HG02885 (cell line): ENCODE measurements at regions not wholly inside any gene's neighbourhood (a gene's known extent, or its start where the extent isn't known, plus 50 kb on each side); places are given as distances from the start of the nearest gene placed in this dataset.
"Not testable (repeated sequence)": the region's sequence is repeated elsewhere in the genome, so short reads cannot be mapped to it uniquely, and the experiment has no call there.

Experiments used
- ATAC-seq: cut with Tn5 transposase; IDR thresholded peaks from one replicate; pipeline ENCODE4 v1.9.1; 2021; ENCODE audit warnings: mild to moderate bottlenecking; ENCODE audit not compliant: unreplicated experiment, poor library complexity

DNA sequence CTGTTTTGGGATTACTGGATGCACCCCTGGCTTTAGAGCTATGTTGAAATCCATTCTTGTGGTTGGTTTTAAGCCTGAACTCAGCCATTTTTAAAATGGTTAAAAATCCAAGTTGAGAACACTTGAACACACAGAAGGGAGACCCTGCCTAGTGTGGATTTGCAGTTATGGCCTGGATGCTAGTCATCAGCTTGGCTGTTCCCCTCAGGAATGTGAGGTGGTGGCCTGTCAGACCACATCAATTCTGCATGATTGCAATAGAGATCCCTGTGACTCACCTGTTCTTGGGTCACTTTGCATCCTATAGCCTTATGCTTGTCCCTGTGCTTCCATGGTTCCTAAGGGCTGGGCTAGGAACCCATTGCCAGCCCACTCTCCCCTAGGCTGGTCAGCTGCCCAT is 454.1 kb downstream of the ATP23 start:
- no peak for ATAC-seq

DNA sequence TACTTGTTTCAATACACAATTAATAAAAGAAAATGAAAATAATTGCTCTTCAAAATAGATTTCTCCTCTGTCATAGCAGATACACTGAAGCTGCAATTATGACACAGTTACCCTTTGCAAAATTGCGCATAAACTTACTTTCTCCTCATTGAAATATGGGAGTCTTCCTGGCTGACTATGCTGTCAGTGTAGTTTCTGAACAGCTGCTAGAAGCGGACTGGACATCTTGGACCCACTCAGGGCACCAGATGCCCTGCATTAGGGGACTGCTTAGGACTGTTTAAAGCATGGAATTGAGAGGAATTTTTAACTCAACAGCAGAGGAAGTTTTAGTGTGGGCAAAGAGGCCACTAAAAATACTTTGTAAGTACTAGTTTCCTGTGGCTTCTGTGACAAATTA is 454.9 kb downstream of the ATP23 start:
- ATAC-seq: no peak

DNA sequence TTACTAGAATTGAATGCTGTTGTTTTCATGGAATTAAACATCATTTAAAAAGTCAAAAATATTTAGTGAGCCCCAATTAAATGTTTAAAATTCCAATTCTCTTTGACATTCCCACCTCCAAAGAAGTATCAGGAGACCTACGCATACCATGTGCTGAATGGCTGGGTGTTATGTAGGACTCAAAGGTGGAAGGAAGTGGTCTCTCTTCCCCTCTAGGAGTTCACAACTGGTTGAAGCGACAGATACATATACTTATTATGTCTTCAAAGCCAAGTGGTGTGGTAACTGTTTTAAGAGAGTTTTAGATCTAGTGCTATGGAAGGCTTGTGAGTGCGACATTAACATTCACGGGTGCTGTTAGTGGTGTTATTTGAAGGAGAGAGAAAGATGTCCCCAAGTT is 464.0 kb downstream of the ATP23 start:
- ATAC-seq: no peak

DNA sequence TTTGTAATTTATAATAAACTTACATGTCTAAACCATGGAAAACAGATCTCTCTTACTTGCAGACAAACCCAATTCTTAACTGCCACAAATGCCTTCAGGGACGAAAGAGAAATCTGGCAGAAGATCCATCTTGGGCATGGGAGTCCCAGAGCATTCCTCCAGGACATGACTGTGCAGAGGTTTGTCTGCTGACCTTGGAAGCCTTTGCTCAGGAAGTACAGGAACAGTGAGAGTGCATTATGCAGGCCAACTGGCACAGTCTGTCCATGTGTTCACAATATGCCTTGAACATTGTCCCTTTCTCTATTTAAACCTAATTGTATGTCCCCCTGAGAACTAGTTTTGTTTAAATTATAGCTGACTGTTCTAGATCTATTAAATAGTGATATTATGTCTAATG is 467.1 kb downstream of the ATP23 start:
- ATAC-seq: no peak

DNA sequence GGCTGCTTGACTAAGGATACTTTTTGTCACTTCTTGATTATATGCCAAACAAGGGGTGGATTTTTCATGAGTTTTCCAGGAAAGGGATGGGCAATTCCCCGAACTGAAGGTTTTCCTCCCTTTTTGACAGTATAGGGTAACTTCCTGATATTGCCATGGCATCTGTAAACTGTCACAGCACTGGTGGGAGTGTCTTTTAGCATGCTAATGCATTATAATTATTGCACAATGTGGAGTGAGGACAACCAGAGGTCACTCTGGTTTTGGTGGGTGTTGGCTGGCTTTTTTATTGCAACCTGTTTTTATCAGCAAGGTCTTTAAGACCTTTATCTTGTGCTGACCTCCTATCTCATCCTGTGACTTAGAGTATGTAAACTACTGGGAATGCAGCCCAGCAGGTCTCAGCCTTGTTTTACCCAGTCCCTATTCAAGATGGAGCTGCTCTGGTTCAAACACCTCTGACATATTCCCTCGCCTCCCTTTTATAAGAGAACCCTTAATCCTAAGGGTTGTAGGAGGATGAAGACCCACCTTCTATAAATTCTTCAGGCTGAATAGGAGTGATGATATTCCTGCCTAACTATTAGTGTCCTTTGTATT is 471.2 kb downstream of the ATP23 start:
- no peak for ATAC-seq

DNA sequence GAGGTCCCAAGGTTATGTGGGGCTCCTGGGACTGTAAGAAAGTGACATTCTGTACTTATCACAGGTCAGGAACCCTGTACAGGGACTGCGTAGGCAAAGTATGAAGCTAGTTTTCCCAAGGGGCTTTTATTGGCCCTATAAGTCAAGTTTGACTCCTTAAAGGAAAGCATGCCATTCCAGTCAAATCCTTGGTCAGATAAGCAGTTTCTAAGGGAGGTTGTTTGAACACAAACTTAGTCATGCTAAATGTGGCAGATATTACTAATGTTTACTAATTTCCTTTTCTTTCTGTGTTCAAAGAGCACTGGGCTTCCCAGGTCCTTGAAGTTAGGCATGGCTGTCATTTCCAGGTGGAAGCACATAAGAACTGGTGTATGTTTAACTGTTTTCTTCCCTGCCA is 472.4 kb downstream of the ATP23 start:
- ATAC-seq: no peak

DNA sequence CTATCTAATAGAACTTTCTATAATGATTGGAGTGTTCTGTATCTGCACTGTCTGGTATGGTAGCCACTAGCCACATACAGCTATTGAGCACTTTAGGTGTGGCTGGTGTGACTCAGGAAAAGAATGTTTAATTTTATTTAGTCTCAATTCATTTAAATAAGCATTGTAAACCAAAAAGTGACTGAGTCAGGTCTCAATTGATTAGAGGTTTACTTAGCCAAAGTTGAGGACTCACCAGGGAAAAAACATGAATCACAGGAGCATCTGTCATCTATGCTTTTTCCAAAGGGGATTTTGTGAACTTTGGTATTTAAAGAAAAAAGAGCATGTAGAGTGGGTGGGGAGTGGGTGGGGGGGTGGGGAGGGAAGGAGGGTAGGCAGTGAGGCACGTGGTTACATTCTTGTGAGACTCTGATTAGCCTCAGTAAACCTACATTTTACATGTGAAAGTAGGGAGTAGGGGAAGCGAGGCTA is 473.1 kb downstream of the ATP23 start:
- no peak for ATAC-seq

DNA sequence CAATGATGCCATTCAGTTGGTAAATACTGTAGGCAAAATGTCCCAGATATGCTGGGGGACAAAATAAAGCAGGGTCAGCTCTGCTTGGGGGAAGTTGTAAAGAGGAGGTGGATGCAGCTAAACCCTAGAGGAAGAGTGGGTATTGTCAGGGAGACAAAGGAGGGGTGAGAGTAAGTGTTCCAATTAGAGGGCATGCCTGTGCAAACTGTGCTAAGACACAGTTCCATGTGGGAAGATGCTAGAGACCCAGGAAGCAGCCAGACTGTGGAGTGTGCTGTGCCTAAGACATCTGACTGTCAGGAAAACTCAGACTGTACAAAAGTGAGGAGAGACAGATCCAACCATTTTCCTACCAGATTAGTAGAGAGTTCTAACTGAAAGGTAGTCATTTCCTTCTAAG is 474.3 kb downstream of the ATP23 start:
- no peak for ATAC-seq

DNA sequence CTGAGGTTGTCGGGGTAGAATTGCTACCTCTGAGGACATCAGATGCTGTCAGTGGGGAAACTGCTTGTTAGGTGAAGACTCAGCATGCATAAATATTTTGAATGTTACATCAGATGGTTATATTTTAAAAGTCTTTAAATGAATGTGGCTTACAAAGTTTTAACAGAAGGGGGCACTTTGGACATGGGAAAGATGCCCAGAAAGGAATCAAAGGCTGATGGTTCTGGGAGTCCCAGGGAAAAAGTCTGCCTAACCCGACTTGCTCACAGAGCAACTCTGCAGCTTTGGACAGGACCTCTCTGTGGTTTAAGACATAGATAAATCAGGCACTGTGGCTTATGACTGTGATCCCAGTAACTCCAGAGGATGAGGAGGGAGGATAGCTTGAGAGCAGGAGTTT is 474.9 kb downstream of the ATP23 start:
- ATAC-seq: no peak

DNA sequence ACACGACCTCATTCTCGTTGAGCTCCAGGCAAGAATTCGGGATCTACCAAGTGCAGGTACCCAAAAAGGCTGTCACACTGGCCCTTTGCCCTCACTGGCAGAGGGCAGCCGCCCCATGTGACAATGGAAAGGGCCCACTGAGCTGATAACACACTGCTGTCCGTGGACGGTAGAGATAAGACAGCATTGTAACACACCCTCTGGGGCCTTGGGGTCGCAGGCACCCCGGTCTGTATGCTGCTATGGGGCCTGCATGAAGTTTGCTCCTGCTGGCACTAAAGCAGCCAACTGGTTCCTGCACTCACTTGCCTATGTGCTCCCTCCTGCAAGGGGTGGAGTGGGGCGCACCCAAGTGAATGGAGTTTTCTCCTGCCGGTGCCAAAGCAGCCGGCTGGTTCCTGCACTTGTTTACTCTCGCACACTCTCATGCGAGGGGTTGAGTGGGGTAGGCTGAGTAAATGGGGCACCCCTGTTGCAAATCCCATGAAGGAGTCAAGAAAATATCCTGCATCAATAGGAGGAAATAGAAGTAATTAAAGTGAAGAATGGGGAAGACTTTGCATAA is 477.9 kb downstream of the ATP23 start:
- no peak for ATAC-seq

DNA sequence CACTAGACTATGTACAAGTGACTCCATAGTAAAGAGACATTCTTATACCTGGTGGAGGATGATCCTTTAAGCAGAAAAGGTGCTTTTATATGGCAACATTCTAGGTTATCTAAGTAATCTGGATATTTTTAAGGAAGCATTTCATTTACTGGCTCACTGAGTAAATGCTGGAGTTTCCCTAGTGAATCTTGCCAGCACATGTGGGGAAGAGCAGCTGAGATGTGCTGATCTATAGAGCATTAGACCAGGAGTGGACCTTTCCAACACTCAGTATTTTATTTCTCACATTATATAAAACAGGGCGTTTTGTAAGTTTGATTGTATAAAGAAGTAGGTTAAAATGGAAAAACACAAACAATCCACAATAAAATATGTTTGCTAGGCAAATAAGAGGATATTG is 478.5 kb downstream of the ATP23 start:
- no peak for ATAC-seq

DNA sequence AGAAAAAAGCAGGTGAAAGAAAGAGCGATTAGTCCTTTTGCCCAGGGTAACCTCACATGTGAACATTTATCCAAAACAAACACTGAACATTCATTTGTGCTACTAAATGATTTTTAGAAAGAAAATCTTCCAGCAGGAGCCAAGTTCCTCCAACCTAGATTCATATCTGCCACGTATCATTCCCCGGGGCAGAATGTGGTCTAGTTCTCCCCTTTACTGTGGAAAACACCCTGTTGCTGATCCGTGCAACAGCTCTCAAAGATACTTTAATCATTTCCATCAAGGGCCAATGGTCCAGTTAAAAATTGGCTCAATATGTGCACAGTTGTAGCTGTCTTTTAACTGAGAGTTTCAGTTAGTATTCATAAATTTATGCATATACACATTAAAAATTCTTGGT is 479.1 kb downstream of the ATP23 start:
- ATAC-seq: no peak

DNA sequence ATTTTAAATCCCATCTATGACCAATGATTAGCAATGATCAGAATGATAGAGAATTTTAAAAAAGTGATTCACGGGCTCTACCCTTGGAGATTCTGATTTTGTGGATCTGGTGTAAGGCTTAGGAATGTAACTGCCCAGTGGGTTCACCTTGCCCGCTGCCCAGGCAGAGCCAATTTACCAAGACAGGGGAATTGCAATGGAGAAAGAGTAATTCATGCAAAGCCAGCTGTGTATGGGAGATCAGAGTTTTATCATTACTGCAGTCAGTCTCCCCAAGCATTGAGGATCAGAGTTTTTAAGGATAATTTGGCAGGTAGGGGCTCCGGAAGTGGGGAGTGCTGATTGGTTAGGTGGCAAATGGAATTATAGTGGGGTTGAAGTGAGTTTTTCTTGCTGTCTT is 480.6 kb downstream of the ATP23 start:
- ATAC-seq: no peak

DNA sequence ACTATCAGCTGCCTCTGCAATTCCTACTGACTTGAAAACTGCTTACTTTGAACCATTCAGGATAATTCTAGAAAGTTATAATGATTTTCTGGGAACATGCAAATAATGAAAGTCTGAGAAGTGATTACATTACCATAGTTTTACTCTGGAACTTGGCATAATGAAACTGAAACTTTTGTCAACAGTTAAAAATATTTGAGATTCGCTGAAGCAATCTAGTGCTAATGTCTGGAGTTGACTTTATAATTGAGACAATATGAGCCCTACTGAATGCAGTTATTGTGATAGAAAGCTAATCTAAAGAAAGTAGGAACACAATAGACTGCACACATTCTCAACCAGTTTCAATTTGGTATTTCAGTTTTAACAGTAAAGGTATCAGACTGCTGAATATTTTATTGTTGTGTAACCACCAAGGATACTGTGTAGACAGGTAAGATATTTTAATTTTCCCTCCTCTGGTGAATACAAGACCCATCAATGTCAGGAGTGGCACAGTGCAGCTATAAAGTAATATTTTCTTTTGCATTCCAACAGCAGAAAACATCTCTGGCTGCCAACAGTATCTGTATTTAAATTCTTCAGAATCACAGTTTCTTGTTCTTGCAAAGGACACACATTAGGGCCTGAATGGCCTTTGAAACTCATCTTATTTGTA is 483.5 kb downstream of the ATP23 start:
- ATAC-seq: peak; percentile 43

DNA sequence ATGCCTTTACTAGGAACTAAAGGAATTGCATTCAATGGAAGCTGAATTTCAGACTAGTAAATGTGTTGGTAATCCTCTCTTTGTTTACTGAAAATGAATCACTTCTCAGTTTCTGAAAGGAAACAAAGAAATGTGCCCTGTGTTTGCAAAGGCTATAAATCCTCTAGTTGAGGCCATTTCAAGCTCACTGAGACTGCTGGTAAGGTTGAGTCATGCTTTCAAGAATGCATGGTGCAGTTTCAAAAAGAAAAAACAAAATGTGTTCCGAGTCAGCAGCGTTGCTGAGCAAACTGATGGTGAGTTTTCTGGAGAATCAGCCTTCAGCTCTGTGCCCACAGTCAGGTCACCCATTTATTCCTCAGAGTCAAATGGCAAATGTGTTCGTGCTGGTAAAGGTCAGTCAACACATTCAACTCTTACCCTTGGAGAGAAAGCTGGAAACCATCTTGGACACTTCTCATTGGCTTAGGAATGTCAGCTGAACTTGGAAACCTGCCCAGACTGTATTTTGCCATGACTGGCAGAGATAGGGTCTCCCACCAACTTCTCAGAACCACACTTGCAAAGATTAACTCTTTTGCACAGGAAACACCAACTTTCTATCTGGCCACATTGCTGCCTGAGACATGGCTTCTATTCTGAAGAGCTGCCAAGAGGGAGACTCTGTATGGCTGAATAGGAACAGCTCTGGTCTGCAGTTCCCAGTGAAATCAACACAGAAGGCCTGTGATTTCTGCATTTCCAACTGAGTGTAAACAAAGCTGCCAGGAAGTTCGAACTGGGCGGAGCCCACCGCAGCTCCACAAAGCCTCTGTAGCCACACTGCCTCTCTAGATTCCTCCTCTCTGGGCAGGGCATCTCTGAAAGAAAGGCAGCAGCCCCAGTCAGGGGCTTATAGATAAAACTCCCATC is 484.4 kb downstream of the ATP23 start:
- peak; percentile 93 for ATAC-seq

DNA sequence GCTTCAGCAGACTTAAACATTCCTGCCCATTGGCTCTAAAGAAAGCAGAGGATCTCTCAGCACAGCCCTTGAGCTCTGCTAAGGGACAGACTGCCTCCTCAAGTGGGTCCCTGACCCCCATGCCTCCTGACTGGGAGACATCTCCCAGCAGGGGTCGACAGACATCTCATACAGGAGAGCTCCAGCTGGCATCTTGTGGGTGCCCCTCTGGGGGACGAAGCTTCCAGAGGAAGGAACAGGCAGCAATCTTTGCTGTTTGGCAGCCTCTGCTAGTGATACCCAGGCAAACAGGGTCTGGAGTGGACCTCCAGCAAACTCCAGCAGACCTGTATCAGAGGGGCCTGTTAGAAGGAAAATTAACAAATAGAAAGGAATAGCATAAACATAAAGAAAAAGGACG is 485.1 kb downstream of the ATP23 start:
- not testable (repeated sequence) for ATAC-seq

DNA sequence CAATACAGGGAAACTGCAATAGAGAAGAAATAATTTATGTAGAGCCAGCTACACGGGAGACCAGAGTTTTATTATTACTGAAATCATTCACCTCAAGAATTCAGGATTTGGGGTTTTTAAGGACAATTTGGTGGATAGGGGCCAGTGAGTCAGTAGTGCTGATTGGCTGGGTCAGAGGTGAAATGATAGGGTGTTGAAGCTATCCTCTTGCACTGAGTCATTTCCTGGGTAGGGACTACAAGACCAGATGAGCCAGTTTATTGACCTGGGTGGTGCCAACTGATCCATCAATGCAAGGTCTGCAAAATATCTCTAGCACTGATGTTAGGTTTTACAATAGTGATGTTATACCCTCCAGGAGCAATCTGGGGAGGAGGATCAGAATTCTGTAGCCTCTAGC is 486.3 kb downstream of the LRIG3 start:
- no peak for ATAC-seq

DNA sequence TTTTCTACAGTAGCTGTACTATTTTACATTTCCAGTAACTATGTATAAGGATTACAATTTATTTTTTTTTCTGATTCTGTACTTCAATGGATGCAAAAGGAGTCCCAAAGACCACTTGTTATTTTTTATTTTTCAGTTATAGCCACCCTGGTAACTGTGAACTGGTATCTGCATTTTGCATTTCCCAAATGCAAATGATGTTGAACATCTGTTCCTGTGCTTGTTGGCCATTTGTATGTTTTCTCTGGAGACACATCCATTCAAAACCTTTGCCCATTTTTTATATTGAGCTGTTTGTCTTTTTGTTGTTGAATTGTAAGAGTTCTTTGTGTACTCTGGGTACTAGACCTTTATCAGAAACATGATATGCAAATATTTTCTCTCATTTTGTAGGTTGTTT is 485.6 kb downstream of the LRIG3 start:
- no peak for ATAC-seq

DNA sequence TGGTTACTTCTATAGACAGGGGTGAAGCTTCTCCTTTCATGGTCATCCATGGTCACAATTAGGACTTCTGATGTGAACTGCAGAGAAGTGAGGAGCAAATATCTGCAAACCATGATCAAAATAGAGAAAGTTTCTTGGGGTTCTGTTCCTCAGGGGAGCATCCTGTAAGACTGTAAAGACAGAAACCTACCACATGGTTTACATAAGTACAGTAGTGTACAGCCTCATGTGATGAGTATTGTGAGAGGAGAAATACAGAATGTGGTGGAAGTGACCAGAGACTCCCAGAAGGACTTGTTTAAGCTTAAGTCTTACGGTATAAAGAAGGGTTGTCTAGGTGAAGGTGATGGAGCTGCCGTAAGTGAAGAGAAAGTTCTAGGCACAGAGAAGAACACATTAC is 484.7 kb downstream of the LRIG3 start:
- ATAC-seq: no peak

DNA sequence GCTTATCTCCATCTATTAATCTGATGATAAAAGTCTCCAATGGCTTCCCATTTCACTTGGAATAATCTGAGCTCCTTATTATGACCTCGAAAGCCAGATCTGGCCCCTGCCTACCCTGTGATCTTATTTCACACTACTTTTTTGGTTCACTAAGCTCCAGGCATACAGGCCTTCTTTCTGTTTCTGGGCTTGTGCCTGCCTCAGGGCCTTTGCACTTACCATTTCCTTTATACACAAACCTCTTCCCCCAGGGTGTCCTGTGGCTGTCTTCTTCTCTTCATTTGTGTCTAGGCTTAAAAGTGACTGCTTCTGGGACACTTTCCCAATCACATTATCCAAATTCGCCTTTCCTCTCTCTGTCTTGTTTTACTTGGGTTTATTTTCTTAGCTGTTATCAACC is 478.8 kb downstream of the LRIG3 start:
- ATAC-seq: no peak
